GM19467 (cell line): ENCODE measurements at regions not wholly inside any gene's neighbourhood (a gene's known extent, or its start where the extent isn't known, plus 50 kb on each side); places are given as distances from the start of the nearest gene placed in this dataset.

Experiments
- ATAC-seq: cut with Tn5 transposase; IDR thresholded peaks from one replicate; pipeline ENCODE4 v1.9.1; 2021; ENCODE audit warnings: mild to moderate bottlenecking, moderate library complexity; ENCODE audit not compliant: unreplicated experiment

GRCh38 chr6:113317442-113317841 lies 539.7 kb upstream of the MARCKS start:
- no peak for ATAC-seq

GRCh38 chr6:113317891-113318574 lies 539.1 kb upstream of the MARCKS start:
- no peak for ATAC-seq

DNA sequence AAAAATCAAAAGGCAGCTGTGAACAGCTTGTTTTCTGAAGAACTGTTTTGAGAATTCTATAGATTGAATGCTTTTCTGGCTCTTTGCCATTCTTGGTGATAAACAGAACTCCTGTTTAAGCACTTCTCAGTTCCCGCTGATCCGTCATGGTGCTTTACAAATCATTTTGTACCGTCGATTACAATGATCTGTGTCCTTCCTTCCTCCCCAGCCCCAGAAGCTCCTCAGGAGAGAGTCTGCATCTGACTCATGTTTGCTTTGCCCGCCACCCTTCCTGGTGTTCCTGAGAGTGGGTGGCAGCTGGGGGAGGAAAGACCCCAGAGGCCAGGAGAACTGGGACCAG lies 538.6 kb upstream of the MARCKS start:
- no peak for ATAC-seq

DNA sequence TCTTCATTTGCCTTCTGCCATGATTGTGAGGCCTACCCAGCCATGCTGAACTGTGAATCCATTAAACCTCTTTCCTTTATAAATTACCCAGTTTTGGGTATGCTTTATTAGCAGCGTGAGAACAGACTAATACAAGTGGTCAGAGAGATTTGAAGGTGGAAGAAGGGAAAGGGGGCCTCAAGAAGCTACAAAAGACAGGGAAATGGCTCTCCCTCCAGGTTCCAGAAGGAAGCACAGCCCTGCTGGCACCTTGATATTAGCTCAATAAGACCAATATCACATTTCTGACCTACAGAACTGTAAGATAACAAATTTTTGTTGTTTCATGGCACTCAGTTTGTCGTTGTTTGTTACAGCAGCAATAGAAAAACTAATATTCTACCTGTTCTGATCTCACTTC lies 536.5 kb upstream of the MARCKS start:
- no peak for ATAC-seq

DNA sequence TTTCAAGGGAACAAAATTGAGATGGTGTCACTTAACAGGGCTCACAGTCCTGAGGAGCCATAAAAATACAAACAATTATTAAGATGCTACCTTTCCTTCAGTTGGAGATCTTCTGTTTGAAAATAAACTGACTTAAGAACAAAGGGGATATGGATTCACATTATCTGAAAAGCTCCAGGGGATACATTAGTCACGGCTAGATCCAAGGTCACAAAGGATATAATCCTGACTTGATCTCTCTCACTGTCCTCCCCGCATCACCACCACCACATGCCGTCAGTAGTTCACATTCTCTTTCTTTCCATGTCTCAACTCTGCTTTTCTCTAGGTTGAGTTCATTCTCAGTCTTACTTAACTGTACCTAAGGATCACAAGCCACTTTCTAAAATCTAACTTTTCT lies 530.4 kb upstream of the MARCKS start:
- ATAC-seq: no peak

DNA sequence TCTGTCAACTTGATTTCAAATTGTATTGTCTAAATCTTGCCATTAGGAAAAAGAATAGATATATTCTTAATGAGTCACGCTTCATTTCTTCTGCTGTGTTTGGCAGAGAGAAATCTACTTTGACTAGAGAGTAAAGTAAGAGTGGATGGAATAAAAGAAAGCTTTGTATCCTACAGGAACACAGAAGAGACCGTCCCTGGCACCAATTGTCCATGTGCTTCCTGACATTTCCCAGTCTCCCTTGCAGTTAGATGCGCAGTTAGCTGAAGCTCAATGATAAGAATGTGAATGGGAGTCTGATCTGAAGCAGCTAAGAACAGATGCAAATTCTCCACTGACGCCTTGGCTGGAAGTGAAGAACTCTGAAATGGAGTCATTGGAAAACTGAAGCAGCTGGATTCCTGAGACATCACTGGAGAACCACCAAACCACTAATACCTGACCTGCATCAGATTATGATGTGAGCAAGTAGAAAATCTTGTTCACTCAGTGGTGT lies 528.2 kb upstream of the MARCKS start:
- no peak for ATAC-seq

GRCh38 chr6:113329942-113330635 lies 527.1 kb upstream of the MARCKS start:
- ATAC-seq: no peak

GRCh38 chr6:113330636-113330946 lies 526.6 kb upstream of the MARCKS start:
- ATAC-seq: no peak

- ATAC-seq: no peak
Measured at GRCh38 chr6:113331021-113331420, 526.1 kb upstream of the MARCKS start.

GRCh38 chr6:113338644-113339043 lies 518.5 kb upstream of the MARCKS start:
- no peak for ATAC-seq

DNA sequence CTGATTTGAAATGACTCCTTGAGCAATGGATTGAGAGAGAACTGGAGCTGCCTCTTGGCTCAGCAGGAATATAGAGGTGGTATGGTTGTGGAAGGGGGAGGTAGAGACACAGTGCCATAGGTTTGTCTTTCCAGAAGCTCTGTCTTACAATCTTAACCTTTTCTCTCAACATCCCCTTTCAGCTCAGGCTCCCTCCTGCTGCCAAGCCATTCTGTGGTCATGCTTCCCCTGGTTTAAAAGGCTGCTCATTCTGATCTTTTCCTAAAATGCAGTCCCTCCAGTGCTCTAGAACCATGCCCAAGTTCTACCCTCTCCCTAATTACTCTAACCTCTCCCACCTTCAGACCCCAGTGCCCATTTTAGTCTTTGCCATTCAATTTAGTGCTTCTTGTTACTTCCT lies 517.9 kb upstream of the MARCKS start:
- ATAC-seq: no peak

DNA sequence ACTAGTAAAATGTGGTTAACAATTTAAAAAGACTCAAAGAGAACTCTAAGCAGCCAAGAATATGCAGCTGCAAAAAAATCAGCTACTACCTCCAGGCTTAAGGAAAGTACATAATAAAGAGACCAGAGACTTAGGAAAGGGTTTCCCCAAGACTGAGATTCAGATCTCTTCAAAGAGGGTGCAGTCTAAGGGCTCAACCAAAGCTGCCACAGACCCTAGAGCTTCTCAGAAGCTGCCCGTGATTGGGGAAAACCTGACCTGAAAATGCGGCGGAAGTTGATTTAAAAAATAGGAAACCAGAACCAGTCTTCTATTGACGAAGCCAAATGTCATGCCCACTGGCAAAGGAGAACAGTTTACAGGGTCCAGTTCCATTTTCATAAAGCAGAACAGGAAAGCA lies 516.8 kb upstream of the MARCKS start:
- ATAC-seq: no peak

- ATAC-seq: no peak
Measured at GRCh38 chr6:113343940-113344339, 513.2 kb upstream of the MARCKS start.

DNA sequence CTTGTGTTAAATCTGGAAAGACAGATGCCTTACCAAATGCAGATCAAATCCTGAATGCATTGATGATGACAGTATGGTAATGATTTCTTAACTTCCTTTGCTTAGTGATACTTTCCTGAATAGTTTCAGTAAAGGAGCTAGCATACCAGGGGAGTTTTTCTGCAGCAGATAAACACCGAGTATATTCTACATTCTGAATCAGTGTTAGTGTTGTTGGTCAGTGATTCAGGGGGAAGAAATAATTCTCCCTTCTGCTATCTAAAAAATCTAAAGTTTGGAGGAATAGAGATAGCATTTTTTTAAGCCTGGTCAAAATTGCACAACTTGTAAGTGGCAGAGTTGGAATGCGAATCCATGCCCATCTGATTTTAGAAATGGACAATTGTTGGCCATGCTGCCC lies 512.2 kb upstream of the MARCKS start:
- ATAC-seq: no peak

- no peak for ATAC-seq
Measured at GRCh38 chr6:113347436-113347835, 509.7 kb upstream of the MARCKS start.

DNA sequence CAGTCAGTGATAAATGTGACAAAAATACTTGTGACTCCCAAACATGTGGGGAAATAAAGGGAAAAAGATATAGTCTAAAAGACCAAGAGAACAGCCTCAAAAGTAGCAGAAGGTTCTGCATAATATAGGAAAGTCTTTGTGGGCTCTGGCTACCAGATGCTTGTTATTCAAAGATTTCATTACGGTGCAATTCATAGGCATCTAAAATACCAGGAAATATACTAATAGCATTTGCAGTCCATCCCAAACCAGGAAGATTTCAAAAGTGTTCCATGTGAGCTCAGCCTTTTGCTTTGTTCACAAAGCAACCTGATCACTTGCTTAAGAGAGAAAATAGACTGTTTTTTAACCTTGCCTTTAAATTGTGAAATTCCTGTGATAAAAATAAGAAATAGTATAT lies 506.7 kb upstream of the MARCKS start:
- no peak for ATAC-seq

DNA sequence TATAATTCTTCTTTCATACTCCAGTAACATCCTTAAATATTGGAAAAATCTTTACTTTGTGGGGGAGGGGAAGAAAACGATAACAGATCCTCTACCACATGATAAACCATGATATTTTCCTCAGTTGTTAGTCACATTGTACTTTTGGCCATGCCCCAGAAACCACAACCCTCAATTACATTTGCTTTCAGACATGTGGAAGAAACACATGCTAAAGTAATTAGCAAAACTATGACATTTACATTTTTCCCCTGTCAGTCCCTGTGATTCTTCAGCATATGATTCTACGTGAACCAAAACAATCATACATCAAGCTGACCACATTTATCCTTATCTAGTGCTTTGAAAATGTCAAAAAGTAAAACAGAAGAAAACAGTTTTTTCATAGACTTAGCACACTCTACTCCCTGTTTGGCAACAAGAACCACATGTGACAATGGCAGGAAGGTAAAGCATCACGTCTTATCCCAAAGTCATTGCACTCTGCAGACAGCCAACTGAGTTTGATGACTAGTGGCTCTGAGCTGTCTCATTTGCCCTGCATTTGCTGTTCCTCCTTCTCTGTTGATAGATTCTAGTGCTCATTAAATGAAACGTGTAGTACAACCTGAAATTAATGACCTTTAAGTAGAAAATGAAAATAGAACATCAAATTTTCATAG lies 505.8 kb upstream of the MARCKS start:
- no peak for ATAC-seq

GRCh38 chr6:113352029-113352801 lies 504.9 kb upstream of the MARCKS start:
- no peak for ATAC-seq

DNA sequence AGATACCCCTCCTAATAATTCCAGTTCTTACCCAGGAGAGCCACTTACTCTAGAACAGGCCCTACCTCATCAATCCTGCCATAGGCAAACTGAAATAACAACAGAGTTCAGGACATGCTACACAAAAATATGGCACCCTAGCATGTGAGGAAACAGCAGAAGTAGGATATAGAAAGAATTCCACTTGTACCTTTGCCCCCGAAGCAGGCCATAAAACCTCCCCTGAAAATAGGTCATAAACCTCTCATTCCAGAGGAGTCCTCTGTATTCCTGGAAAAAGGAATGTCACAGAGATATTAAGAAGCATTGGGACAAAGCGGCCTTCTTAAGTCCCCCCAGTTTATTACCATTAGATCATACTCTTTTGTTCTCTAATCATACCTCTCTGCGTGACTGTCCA lies 504.3 kb upstream of the MARCKS start:
- no peak for ATAC-seq

DNA sequence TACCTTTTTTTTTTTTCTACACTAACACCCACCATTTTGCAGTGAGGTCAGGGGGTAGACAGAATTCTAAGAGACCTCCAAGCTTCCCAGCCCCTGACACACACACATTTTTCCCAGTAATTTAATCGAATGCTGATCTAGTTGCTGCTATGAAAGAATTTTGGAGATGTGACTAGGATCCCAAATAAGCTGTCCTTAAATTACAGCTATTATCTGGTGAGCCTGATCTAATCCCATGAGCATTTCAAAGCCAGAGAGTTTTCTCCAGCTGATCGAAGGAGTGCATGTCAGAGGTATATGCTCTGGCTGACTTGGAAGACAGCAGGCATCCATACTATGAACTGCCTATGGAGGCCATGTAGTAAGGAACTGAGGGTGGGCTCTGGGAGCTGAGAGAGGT lies 503.8 kb upstream of the MARCKS start:
- ATAC-seq: no peak

- ATAC-seq: no peak
Measured at GRCh38 chr6:113354204-113354895, 502.8 kb upstream of the MARCKS start.
